HG02870 (cell line): ENCODE measurements at regions not wholly inside any gene's neighbourhood (a gene's known extent, or its start where the extent isn't known, plus 50 kb on each side); places are given as distances from the start of the nearest gene placed in this dataset.
"Not testable (repeated sequence)": the region's sequence is repeated elsewhere in the genome, so short reads cannot be mapped to it uniquely, and the experiment has no call there.

Source experiments
- ATAC-seq: cut with Tn5 transposase; IDR thresholded peaks from one replicate; pipeline ENCODE4 v1.9.1; 2021; ENCODE audit warnings: mild to moderate bottlenecking, moderate library complexity; ENCODE audit not compliant: unreplicated experiment

GRCh38 chr16:51298800-51299199 lies 147.7 kb upstream of the SALL1 start:
- ATAC-seq: no peak

GRCh38 chr16:51290442-51291285 lies 139.6 kb upstream of the SALL1 start:
- ATAC-seq: no peak

DNA sequence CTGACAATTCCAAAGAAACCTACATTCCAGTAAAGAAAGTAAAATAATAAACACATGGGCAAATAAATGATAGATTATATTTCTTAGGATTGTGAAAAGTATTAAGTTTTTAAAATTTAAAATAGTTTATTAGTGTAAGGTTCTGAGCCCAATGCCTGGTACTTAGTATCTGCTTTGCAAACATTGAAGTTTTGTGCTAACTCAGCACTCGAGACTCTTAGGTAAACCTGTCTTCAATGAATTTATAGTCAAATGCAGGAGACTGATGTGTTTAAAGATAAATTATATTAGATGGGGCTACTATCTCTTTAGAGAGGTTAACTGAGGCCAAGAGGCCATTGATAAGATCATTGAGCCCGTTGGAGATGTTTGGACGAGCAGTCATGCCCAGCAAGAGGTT lies 138.3 kb upstream of the SALL1 start:
- ATAC-seq: no peak

- no peak for ATAC-seq
Measured at GRCh38 chr16:51287121-51287755, 136.2 kb upstream of the SALL1 start.

- no peak for ATAC-seq
Measured at GRCh38 chr16:51286272-51286671, 135.2 kb upstream of the SALL1 start.

- no peak for ATAC-seq
Measured at GRCh38 chr16:51276336-51276735, 125.3 kb upstream of the SALL1 start.

DNA sequence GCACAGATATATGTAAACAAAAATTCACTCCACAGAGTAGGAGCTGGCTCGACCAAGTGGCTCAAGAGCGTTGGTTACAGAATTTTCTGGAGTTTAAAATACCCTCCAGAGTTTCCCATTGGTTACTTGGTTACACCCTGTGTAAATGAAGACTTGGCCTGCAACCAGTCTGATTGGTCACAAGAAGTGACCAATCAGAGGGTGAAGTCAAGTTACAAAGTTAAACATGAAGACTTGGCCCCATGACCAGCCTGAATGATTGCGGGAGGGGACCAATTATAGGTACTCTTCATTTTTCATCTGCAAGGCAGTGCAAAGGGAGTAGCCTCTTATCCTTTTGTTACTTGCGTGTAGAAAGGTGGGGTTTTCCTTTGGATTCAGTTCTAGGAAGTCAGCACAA lies 121.3 kb upstream of the SALL1 start:
- no peak for ATAC-seq

DNA sequence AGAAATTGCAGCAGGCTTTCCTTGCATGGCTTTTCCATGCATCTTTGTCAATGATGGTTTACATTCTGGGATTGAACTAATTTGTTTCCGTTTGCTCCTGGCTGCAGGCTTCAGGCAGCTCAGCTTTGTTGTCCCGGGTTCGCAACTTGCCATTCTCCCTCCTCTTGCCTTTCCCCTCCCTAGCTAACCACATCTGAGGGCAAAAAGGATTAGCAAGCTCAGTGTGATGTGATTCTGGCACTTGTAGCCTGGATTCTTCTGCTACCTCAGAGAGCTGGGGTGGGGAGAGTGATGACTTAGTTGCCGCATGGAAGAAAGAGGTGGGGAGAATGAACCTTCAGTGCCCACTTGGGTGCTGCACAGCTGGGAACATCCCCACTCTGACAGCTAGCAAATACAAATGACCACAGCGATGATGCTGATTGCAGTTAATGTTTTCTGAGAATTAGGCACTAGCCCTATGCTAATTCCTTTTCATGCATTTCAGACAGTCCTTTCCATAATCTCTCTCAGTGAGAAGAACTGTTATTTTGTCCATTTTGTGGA lies 120.2 kb upstream of the SALL1 start:
- no peak for ATAC-seq

DNA sequence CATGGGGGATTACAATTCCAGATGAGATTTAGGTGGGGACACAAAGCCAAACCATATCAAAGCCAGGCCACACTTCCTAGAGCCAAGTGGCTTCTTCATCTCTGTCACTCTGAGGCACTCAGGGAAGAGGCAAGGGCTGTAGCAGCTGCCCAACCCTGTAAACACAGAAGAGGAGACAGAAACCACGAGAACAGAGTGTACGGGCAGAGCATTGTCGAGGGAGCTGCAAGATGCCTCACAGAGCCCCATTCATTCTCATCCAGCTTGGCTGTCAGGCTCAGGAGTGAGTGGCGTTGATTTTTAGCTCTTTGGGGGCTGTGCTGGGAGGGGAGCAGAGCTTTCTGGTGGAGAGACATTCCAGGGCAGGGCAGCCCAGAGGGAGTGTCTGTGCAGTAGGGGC lies 117.2 kb upstream of the SALL1 start:
- ATAC-seq: no peak

DNA sequence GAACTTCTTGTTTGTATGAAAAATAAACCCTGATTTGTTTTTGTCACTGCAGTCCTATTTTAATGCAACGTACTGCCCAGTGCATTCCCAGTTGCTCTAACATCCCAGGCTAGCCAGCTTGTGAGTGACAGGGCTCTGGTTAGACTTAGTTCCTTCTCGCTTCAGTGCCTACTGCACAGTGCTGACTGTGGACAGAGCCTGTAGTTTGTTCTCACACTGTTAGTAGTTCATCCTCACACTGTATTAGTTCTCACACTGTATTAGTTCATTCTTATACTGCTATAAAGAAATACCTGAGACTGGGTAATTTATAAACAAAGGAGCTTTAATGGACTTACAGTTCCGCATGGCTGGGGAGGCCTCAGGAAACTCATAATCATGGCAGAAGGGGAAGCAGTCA lies 116.6 kb upstream of the SALL1 start:
- ATAC-seq: no peak

DNA sequence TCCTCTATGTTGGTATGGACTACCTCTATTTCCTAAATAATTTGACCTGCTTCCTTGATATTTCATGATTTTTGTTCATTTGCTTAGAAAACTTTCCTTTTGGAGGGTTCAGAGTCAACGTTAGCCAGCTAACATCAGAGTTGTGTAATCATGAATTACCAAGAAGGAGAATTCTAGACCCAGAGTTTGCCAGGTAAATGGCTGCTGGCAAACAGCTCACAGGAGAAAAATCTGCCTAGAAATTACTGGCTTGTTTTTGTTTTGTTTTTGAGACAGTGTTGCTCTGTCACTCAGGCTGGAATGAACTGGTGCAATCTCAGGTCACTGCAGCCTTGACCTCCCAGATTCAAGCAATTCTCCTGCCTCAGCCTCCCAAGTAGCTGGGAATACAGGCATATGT lies 111.4 kb upstream of the SALL1 start:
- ATAC-seq: no peak

GRCh38 chr16:51261919-51262318 lies 110.8 kb upstream of the SALL1 start:
- no peak for ATAC-seq

DNA sequence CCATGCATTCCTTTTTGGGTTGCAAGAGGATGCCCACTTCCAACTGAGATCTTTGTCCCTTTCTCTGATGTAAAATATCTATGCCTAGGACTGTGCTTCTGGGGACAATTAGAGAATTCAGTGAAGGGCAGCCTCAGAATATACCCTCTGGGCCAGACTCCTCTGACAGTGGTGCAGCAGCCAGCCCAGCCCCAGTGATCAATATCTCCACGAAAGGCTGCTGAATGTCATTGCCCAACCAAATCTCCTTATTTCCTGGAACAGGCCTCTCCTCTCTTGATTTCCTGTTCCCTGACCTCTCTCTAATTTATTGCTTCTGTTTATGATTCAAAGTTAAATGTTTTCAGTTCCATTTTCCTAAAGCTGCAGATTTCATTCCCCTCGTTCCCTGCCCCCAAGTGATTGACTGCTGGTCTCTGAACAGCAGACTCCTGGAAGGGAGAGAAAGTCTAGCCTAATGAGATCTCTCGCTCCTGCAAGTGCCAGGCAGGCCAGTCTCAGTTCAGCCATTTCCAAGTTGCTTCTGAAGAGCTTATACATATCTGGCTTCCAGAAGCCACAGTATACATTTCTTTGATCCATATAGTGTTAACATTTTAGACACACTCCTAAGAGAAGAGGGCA lies 104.4 kb upstream of the SALL1 start:
- no peak for ATAC-seq

- not testable (repeated sequence) for ATAC-seq
Measured at GRCh38 chr16:51254390-51254789, 103.3 kb upstream of the SALL1 start.

GRCh38 chr16:51248217-51248616 lies 97.1 kb upstream of the SALL1 start:
- ATAC-seq: no peak

DNA sequence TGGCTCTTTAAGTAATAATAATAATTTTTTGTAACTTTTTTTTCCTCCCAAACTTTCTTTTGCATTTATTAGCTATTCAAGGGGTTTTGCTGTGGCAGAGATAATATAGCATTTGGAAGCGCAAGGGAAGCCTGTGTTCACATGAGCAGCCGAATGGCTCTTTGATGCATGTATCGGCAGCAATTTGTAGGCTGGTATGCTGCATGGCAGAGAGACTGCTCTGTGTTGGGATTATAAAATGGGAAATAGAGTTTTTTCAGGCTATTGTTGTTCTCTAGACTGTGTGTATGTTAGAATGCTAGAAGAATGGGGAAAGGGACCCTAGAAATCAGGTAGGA lies 94.6 kb upstream of the SALL1 start:
- ATAC-seq: no peak

DNA sequence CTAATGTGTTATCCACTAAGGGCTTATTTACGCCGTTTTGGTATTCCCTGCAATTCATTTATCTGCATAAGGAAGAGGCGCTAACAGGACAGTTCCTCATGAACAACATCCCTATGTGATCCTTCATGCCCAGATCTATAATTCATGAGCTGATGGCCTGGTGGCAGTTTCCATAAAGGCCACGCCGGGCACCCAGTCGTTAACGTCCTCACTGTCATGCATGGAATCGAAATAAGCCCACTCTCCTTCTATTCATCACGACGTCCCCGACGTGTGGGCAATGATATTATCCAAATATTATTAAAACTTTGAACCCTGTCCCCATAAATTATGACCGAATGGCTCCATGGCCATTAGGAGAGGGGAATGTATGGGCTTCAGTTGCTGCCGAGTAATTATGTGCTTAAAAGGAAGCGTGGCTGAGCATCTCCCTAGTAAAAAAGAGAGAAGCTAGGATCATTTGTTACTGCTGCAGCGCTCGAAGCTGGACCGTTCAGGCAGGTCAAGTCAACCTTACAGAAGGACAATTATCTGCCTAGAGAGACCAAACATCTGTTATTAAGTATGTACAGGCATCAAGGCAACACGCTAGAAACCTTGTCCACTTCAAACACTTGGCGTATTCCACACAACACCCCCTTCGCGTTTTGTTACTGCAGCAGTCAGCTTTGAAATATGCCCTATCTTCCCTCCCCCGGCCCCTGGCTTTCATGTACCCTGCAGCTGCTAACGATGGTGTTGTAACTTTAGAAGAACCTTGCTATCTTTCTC lies 94.0 kb upstream of the SALL1 start:
- no peak for ATAC-seq

- no peak for ATAC-seq
Measured at GRCh38 chr16:51243936-51244436, 92.9 kb upstream of the SALL1 start.

- no peak for ATAC-seq
Measured at GRCh38 chr16:51242296-51242994, 91.4 kb upstream of the SALL1 start.

- ATAC-seq: no peak
Measured at GRCh38 chr16:51239196-51239595, 88.1 kb upstream of the SALL1 start.
